Astrocyte of the cerebellum (primary cell): ENCODE measurements at regions not wholly inside any gene's neighbourhood (a gene's known extent, or its start where the extent isn't known, plus 50 kb on each side); places are given as distances from the start of the nearest gene placed in this dataset.

Source experiments
- DNase-seq: peaks from one replicate; pipeline ENCODE4 v3.0.0-alpha.2; 2011; ENCODE audit warnings: low read depth
- H3K4me3 ChIP-seq: 2 replicates; pipeline ENCODE4 v1.5.1; 2011; ENCODE audit warnings: mild to moderate bottlenecking, low read depth, low read length, moderate library complexity
- in situ Hi-C: cut with HindIII; loops from 2 replicates; pipeline ENCODE4 v1.10.0; 2017; ENCODE audit warnings: low sequenced_read_pairs
- TF ChIP-seq, protein P1 (sequence below): IDR thresholded peaks from 2 replicates; pipeline ENCODE4 v1.5.1; 2012; ENCODE audit warnings: low read length, low read depth, moderate library complexity, mild to moderate bottlenecking; ENCODE audit errors: missing control alignments

DNA sequence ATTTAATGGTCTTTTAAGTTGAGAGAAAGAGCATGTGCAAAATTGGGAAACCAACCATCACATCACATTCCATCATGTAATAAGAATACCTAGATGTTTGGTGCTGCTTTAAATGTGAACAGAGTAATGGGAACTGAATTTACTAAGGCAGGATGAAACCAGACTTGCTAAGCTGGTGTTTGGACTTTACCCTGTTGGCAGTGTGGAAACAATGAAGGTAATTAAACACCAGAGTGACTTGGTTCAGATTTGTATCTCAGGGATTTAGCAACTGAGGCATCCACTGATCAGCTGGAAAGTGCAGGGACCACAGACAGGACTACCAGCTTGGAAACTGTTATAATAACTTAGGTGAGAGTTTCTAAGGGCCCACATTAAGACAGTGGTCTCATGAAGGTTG, 263.4 kb downstream of the OLFM3 start:
- TF ChIP-seq, protein P1, sequence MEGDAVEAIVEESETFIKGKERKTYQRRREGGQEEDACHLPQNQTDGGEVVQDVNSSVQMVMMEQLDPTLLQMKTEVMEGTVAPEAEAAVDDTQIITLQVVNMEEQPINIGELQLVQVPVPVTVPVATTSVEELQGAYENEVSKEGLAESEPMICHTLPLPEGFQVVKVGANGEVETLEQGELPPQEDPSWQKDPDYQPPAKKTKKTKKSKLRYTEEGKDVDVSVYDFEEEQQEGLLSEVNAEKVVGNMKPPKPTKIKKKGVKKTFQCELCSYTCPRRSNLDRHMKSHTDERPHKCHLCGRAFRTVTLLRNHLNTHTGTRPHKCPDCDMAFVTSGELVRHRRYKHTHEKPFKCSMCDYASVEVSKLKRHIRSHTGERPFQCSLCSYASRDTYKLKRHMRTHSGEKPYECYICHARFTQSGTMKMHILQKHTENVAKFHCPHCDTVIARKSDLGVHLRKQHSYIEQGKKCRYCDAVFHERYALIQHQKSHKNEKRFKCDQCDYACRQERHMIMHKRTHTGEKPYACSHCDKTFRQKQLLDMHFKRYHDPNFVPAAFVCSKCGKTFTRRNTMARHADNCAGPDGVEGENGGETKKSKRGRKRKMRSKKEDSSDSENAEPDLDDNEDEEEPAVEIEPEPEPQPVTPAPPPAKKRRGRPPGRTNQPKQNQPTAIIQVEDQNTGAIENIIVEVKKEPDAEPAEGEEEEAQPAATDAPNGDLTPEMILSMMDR = no peak
- DNase-seq = no peak
- in situ Hi-C loops = no loop called here
- no peak overlapping the region for H3K4me3 ChIP-seq

- in situ Hi-C loops = no loop called here
- TF ChIP-seq, protein P1 = no peak
- no peak overlapping the region for H3K4me3 ChIP-seq
- no peak for DNase-seq
Observed at GRCh38 chr1:101738475-101738874, 258.3 kb downstream of the OLFM3 start.

DNA sequence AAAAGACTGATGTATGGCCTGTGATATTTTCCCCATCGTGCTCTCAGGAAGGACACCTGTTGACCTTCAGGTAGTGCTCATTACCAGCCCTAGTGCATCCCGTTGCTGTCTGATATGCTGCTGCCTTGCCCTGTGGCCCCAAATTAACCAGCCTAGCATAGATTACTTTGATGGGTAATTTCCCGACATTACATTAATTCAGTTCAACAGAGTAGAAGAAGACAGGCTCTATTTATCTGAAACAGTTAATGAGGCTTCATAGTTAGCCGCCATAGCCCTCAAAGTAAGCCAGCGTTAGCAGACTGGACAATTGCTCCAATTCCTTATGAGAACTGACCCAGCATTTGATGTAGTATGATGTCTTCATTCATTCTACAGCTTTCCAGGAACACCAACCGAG, 257.6 kb downstream of the OLFM3 start:
- in situ Hi-C loops = no loop called here
- no peak overlapping the region for H3K4me3 ChIP-seq
- no peak for DNase-seq
- TF ChIP-seq, protein P1 = no peak

- TF ChIP-seq, protein P1 = no peak
- no peak overlapping the region for H3K4me3 ChIP-seq
- in situ Hi-C loops = no loop called here
- DNase-seq = no peak
Observed at GRCh38 chr1:101739826-101740330, 256.8 kb downstream of the OLFM3 start.

DNA sequence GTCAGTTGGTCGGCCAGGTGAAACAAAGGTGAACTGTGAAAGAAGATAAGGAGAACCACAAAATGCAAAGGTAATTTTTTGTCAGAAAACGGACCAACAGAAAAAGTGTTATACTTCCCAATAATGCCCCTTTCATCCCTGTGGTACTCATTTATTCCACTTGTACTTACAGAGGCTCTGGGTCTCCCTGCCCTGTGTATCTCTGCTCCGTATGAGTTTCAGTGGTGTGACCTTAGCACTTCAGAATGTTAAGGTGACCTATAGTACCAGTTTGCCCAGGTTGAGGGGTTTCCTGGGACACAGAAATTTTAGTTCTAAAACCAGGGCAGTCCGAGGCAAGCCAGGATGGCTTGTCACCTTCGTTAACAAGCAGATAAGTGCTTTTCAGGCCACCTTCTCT, 254.8 kb downstream of the OLFM3 start:
- TF ChIP-seq, protein P1 = no peak

DNA sequence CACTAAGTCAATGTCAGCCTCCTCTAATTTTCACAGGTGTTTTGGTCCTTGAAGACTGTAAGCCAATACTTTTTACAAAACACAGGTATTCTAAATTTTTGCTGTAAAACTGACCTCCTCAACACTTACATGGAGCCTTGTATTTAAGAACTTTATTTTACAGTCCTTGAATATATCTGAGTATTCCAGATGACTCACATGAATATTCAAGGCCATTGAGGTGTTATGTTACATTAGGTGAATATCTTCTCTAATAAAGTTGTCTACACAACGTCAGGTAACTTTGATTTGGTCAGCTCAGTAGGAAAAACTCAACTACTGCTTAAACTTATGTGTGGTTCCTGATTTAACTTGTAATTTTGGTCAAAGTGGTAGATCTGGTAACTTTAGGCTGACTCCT, 254.2 kb downstream of the OLFM3 start:
- no peak for DNase-seq
- TF ChIP-seq, protein P1 = no peak

More for the DNA sequence above, 254.8 kb downstream of the OLFM3 start:
- in situ Hi-C loops = no loop called here
- no peak for DNase-seq
- H3K4me3 ChIP-seq = no peak overlapping the region

More for the DNA sequence above, 254.2 kb downstream of the OLFM3 start:
- in situ Hi-C loops = no loop called here
- H3K4me3 ChIP-seq = no peak overlapping the region
